BE2C (cell line): ENCODE measurements at regions not wholly inside any gene's neighbourhood (a gene's known extent, or its start where the extent isn't known, plus 50 kb on each side); places are given as distances from the start of the nearest gene placed in this dataset.

Experiments used
- DNase-seq: peaks from one replicate; pipeline ENCODE4 v3.0.0-alpha.2; 2020
- H3K27me3 ChIP-seq: fragments of 250-450 bp; sonication (Bioruptor Pico); 2 replicates; pipeline ENCODE4 v1.5.1; 2020; ENCODE audit warnings: mild to moderate bottlenecking
- H3K36me3 ChIP-seq: fragments of 250-450 bp; sonication (Bioruptor Pico); 2 replicates; pipeline ENCODE4 v1.5.1; 2020; ENCODE audit warnings: mild to moderate bottlenecking
- H3K4me1 ChIP-seq: fragments of 250-450 bp; sonication (Bioruptor Pico); 2 replicates; pipeline ENCODE4 v1.5.1; 2020
- H3K4me3 ChIP-seq: 2 replicates; pipeline ENCODE4 v1.5.1; 2011; ENCODE audit warnings: low read depth, low read length
- H3K9me3 ChIP-seq: fragments of 250-450 bp; sonication (Bioruptor Pico); 2 replicates; pipeline ENCODE4 v1.5.1; 2020
- CTCF ChIP-seq: IDR thresholded peaks from 2 replicates; pipeline ENCODE4 v1.5.1; 2012; ENCODE audit warnings: mild to moderate bottlenecking, low read depth, low read length

- no peaks in the 10 kb centered on the region for H3K4me1 ChIP-seq
These were observed 109.0 kb downstream of the FZD1 start for GRCh38 chr7:91373111-91373800.

GRCh38 chr7:91374321-91374989 lies 110.2 kb downstream of the FZD1 start:
- no peak for TF ChIP-seq CTCF
- H3K27me3 ChIP-seq, result no peaks in the 10 kb centered on the region
- peaks cover 2% of the 10 kb centered on the region; the same call in 1 of the 2 replicates for H3K9me3 ChIP-seq
- DNase-seq, result no peak
- H3K36me3 ChIP-seq, result no peaks in the 10 kb centered on the region
- no peak overlapping the region for H3K4me3 ChIP-seq
- H3K4me1 ChIP-seq, result no peaks in the 10 kb centered on the region

More at GRCh38 chr7:91373111-91373800, 109.0 kb downstream of the FZD1 start:
- Histone ChIP-seq H3K36me3 (no peaks in the 10 kb centered on the region), H3K9me3 (peaks cover 2% of the 10 kb centered on the region; the same call in 1 of the 2 replicates), H3K27me3 (no peaks in the 10 kb centered on the region), H3K4me3 (no peak overlapping the region)
- DNase-seq, result no peak
- TF ChIP-seq CTCF, result no peak

DNA sequence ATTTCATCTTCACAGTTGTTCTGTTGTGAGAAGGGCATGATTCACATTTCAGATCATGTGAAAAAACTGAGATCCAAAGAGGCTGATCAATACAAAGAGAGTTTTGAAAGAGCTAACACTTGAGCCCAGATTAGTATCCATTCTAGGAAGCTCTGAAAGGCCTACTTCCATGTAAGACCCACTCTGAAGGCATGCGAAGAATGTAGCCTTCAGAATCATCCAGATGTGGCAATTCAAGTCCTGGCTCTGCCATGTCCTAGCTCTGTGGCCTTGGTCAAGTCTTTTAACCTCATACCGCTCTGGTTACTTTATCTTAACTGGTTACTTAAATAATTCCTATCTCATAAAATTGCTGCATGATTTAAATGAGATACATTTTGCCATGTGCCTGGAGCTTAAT lies 111.1 kb downstream of the FZD1 start:
- DNase-seq, result no peak
- H3K27me3 ChIP-seq, result no peaks in the 10 kb centered on the region
- no peak for TF ChIP-seq CTCF

DNA sequence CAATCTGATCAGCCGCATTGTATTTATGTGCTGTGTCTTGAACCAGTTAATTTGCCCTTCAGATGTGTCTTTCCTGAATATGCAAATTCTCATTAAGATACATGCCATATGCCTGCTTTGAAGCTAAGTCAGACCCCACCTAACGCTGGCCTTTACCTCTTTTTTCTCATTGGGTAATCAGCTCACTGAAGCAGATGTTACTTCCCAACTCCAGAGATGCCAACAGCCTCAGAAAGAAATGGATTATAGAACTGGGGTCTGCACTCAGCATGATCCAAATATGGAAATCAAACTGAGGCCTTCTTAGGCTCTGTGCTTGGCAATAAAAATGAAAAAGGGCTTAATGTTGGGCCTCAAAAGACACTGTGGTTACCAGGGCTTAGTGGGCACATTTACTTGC lies 113.9 kb downstream of the FZD1 start:
- no peaks in the 10 kb centered on the region for H3K4me1 ChIP-seq
- H3K36me3 ChIP-seq, result no peaks in the 10 kb centered on the region
- H3K4me3 ChIP-seq, result no peak overlapping the region
- no peak for DNase-seq
- no peaks in the 10 kb centered on the region for H3K27me3 ChIP-seq
- no peak for TF ChIP-seq CTCF
- peaks cover 2% of the 10 kb centered on the region for H3K9me3 ChIP-seq

More for the DNA sequence above, 111.1 kb downstream of the FZD1 start:
- H3K4me1 ChIP-seq, result no peaks in the 10 kb centered on the region
- H3K4me3 ChIP-seq, result no peak overlapping the region
- peaks cover 2% of the 10 kb centered on the region; the same call in 1 of the 2 replicates for H3K9me3 ChIP-seq
- no peaks in the 10 kb centered on the region for H3K36me3 ChIP-seq

DNA sequence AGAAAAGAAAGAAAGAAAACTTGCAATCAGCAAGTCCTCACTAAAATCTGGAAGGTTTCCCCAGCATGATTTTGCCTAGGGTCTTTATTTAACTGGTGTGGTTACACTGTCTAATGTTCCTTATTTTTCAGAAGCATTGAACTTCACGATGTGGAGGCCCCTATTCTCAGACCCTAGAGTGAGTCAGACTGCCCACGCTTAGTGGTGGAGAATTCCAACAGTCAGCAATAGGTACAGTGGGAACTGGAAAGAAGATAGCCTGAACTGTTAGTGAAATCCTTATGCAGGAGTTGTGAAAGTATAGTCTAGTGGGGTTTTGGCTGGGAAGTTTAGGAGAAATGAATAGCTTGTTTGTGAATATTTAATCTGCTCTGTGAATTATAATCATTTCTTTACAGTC lies 115.0 kb downstream of the FZD1 start:
- H3K9me3 ChIP-seq, result peaks cover 2% of the 10 kb centered on the region
- H3K27me3 ChIP-seq, result no peaks in the 10 kb centered on the region
- no peaks in the 10 kb centered on the region for H3K36me3 ChIP-seq
- no peak for TF ChIP-seq CTCF
- H3K4me3 ChIP-seq, result no peak overlapping the region
- H3K4me1 ChIP-seq, result no peaks in the 10 kb centered on the region
- no peak for DNase-seq

DNA sequence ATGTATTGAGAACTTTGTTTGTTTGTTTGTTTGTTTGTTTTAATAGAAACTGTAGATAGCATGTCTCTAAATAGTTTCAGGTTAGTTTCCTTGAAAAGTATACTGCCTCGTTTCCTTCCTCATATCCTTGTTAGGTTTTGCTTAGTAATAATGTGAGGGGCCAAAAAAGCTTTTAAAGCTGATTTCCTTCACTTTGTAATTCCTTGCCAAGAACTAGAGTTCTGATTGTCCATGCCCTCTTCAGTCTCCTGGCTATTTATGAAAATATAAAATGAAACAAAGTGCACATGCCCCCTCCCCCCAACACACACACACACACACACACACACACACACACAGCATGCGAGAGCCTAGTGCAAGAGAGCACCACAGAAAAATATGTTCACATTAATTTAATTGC lies 115.8 kb downstream of the FZD1 start:
- DNase-seq, result no peak
- Histone ChIP-seq H3K27me3 (no peaks in the 10 kb centered on the region), H3K4me1 (no peaks in the 10 kb centered on the region), H3K4me3 (no peak overlapping the region), H3K9me3 (no peaks in the 10 kb centered on the region; the same call in none of the 2 replicates), H3K36me3 (no peaks in the 10 kb centered on the region)
- no peak for TF ChIP-seq CTCF
